Esophagus muscularis mucosa (tissue), 4 donors: ENCODE measurements at regions not wholly inside any gene's neighbourhood (a gene's known extent, or its start where the extent isn't known, plus 50 kb on each side); places are given as distances from the start of the nearest gene placed in this dataset.

Experiments
- CTCF ChIP-seq, 3 experiments: fragments of 200-600 bp in 2 of 3; fragments of 450-650 bp in 1 of 3; sonication (generic) in 2 of 3; IDR thresholded peaks; one replicate each; pipeline ENCODE4 v1.5.1; 2017 to 2019; ENCODE audit warnings: antibody characterized with exemption in 3 of 3, mild to moderate bottlenecking in 2 of 3, moderate library complexity in 1 of 3
- EP300 ChIP-seq: sonication (generic); formaldehyde crosslinking; IDR thresholded peaks from one replicate; pipeline ENCODE4 v1.6.1; 2017; ENCODE audit warnings: antibody characterized with exemption
- POLR2A ChIP-seq: fragments of 450-650 bp; IDR thresholded peaks from one replicate; pipeline ENCODE4 v1.6.1; 2017; ENCODE audit warnings: antibody characterized with exemption, moderate library complexity, mild to moderate bottlenecking, low read depth
- POLR2AphosphoS5 ChIP-seq, 2 donors: sonication (generic); formaldehyde crosslinking; IDR thresholded peaks; one replicate each; pipeline ENCODE4 v1.6.1; 2017; ENCODE audit warnings: antibody characterized with exemption in 2 of 2

DNA sequence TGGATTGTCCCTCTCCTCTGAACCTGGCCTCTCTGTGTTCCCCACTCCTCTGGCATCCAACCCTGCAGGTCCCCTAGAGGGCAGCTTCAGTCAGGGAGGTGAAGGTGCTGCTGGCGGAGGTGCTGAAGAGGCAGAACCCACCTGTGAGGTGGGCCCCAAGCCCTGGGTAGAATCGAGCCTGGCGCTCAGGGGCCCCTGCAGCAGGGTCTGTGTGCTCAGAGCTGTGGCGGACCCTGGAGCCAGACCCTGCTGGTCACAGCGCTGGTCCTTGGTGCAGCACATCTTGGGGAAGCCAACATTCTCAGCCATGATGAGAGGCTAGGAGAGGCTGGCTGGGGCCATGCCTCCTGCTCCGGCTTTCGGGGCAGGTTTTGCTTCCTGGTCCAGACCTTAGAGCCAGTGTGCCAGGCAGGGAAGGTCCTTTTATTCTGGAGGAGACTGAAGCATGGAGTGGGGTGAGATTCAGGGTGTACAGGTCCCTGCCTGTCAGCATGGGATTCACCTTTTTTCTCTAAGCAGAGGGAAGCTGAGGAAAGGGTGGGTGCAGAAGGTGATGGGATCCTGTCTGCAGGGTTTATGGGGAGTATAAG, 54.7 kb upstream of the TAMM41 start:
- TF ChIP-seq CTCF (IDR thresholded peaks at IDR 0.05) (no peak), POLR2AphosphoS5 (IDR thresholded peaks at IDR 0.05) (no peak), POLR2A (no peak), EP300 (no peak)
